HG03025 (cell line): ENCODE measurements at regions not wholly inside any gene's neighbourhood (a gene's known extent, or its start where the extent isn't known, plus 50 kb on each side); places are given as distances from the start of the nearest gene placed in this dataset.

ENCODE experiments used
- ATAC-seq: cut with Tn5 transposase; IDR thresholded peaks from one replicate; pipeline ENCODE4 v1.9.1; 2021; ENCODE audit warnings: mild to moderate bottlenecking, moderate library complexity; ENCODE audit not compliant: unreplicated experiment, low FRiP score

- ATAC-seq = no peak
Observed at GRCh38 chr13:34207872-34208271, 389.9 kb downstream of the RFC3 start.

- no peak for ATAC-seq
Observed at GRCh38 chr13:34208336-34208735, 390.4 kb downstream of the RFC3 start.

- ATAC-seq = no peak
Observed at GRCh38 chr13:34210341-34210740, 392.4 kb downstream of the RFC3 start.

GRCh38 chr13:34214686-34215085, 396.7 kb downstream of the RFC3 start:
- ATAC-seq = no peak

GRCh38 chr13:34216256-34216655, 398.3 kb downstream of the RFC3 start:
- no peak for ATAC-seq

GRCh38 chr13:34217343-34218025, 399.5 kb downstream of the RFC3 start:
- no peak for ATAC-seq

- ATAC-seq = no peak
Observed at GRCh38 chr13:34223984-34224383, 406.0 kb downstream of the RFC3 start.

GRCh38 chr13:34224877-34225276, 406.9 kb downstream of the RFC3 start:
- no peak for ATAC-seq

GRCh38 chr13:34230271-34230670, 412.3 kb downstream of the RFC3 start:
- ATAC-seq = no peak

- ATAC-seq = no peak
Observed at GRCh38 chr13:34241332-34241731, 423.4 kb downstream of the RFC3 start.

GRCh38 chr13:34243403-34243802, 425.5 kb downstream of the RFC3 start:
- no peak for ATAC-seq

- no peak for ATAC-seq
Observed at GRCh38 chr13:34246511-34246910, 428.6 kb downstream of the RFC3 start.

GRCh38 chr13:34247596-34247995, 429.6 kb downstream of the RFC3 start:
- ATAC-seq = no peak

- ATAC-seq = no peak
Observed at GRCh38 chr13:34249546-34250039, 431.6 kb downstream of the RFC3 start.

GRCh38 chr13:34250151-34250670, 432.3 kb downstream of the RFC3 start:
- ATAC-seq = no peak

- no peak for ATAC-seq
Observed at GRCh38 chr13:34254366-34254765, 436.4 kb downstream of the RFC3 start.

- ATAC-seq = no peak
Observed at GRCh38 chr13:34255711-34256110, 437.8 kb downstream of the RFC3 start.

GRCh38 chr13:34256236-34256635, 438.3 kb downstream of the RFC3 start:
- no peak for ATAC-seq

- ATAC-seq = no peak
Observed at GRCh38 chr13:34257966-34258365, 440.0 kb downstream of the RFC3 start.

- no peak for ATAC-seq
Observed at GRCh38 chr13:34258646-34259386, 440.9 kb downstream of the RFC3 start.

GRCh38 chr13:34263681-34264080, 445.7 kb downstream of the RFC3 start:
- no peak for ATAC-seq
